ENCODE measurements at regions not wholly inside any gene's neighbourhood (a gene's known extent, or its start where the extent isn't known, plus 50 kb on each side); places are given as distances from the start of the nearest gene placed in this dataset.
"Not testable (repeated sequence)": the region's sequence is repeated elsewhere in the genome, so short reads cannot be mapped to it uniquely, and the experiment has no call there.

DNA sequence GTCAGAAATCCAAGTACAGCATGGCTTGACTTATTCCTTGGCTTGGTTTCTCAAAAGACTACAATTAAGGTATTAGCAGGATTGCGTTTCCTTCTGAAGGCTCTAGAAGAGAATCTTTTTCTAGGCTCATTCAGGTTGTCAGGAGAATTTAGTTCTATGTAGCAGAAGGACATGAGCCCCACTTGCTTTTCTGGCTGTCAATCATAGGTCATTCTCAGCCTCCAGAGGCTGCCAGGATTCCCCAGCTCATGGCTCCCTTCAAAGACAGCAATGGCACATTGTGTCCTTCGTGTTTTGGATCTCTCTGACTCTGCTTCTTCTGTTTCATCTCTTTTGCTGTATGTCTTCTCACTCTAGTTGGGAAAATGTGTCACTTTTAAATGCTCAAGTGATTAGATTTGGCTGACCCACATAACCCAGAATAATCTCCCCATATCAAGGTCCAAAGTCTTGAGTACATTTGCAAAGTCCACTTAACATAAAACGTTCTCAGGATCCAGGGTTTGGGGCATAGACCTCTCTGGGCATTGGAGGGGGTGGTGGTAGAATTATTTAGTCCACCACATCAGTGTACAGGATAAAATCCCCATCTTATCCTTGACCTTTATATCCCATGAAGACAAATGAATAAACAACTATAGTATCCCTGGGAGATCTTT is 126.7 kb upstream of the BCL9 start:
- Mint-ChIP-seq H3K36me3 (no peaks in the 10 kb centered on the region), H3K27ac (no peak overlapping the region), H3K4me1 (no peaks in the 10 kb centered on the region), H3K9me3 (no peaks in the 10 kb centered on the region), H3K4me3 (no peak overlapping the region)
- ATAC-seq (no peak), DNase-seq (ENCODE audit: low spot score in 2 of 2) (no peak)

DNA sequence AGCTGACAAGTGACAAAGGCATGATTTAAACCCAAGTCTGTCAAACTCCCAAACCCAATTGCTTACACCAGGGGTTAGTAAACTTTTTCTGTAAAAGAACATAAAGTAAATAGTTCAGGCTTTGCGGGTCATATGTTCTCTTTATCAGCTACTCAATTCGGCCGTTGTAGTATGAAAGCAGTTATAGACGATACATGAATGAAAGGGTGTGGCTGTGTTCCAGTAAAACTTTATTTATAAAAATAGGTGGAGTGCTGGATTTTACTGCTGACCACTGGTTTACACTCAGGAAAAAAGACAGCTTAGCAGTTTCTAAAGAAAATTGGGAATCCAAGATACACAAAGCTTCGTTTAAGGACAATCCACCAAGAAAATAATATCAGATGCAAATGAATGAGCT is 124.3 kb upstream of the BCL9 start:
- Mint-ChIP-seq H3K36me3 (no peaks in the 10 kb centered on the region), H3K4me1 (no peaks in the 10 kb centered on the region), H3K27ac (no peak overlapping the region), H3K9me3 (no peaks in the 10 kb centered on the region), H3K4me3 (no peak overlapping the region)
- no peak for DNase-seq (ENCODE audit: low spot score in 2 of 2)
- ATAC-seq: no peak

DNA sequence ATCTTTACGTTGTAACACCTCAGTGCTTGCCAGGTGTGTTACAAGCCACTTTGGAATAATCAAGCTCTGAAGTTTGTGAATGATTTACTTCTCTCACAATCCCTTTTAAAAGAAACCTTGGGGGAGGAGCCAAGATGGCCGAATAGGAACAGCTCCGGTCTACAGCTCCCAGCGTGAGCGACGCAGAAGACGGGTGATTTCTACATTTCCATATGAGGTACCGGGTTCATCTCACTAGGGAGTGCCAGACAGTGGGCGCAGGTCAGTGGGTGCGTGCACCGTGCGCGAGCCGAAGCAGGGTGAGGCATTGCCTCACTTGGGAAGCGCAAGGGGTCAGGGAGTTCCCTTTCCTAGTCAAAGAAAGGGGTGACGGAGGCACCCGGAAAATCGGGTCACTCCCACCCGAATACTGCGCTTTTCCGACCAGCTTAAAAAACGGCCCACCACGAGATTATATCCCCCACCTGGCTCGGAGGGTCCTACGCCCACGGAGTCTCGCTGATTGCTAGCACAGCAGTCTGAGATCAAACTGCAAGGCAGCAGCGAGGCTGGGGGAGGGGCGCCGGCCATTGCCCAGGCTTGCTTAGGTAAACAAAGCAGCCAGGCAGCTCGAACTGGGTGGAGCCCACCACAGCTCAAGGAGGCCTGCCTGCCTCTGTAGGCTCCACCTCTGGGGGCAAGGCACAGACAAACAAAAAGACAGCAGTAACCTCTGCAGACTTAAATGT is 118.0 kb upstream of the BCL9 start:
- not testable (repeated sequence) for DNase-seq (ENCODE audit: low spot score in 2 of 2); H3K4me3 Mint-ChIP-seq; H3K36me3 Mint-ChIP-seq; H3K27ac Mint-ChIP-seq; ATAC-seq; H3K4me1 Mint-ChIP-seq; H3K9me3 Mint-ChIP-seq

DNA sequence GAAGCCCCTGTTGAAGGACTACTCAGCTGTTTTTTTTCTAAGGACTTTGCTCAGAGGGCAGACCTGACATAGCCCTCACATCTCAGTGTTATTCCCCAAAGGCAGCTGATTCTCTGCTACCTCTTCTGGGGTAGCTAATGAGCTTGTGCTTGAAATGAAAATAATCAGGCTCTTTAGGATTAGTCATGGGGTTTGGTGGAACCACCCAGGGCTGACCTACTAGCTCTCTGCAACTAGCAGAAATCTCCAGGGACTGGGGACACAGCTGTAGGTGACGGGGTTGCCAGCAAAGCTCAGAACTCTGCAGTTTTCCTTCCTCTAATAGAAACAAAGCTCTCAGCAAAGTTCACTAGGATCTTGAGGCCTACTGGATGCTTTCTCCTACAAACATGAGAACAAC is 106.4 kb upstream of the BCL9 start:
- DNase-seq (ENCODE audit: low spot score in 2 of 2) (no peak), ATAC-seq (no peak)
- H3K36me3 Mint-ChIP-seq: no peaks in the 10 kb centered on the region

DNA sequence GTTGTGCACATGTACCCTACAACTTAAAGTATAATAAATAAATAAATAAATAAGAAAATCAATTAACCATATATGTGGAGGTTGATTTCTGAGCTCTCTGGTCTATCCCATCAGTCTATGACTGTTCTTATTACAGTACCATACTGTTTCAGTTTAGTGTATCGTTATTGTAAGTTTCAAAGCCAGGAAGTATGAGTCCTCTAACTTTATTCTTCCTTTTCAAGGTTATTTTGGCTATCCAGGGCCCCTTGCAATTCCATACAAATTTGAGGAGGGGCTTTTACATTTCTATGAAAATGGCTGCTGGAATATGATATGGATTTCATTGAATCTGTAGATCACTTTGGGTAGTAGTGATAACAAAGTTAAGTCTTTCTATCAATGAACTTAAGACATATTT is 96.9 kb upstream of the BCL9 start:
- no peak overlapping the region for H3K27ac Mint-ChIP-seq
- H3K36me3 Mint-ChIP-seq: no peaks in the 10 kb centered on the region
- peaks cover 11% of the 10 kb centered on the region for H3K9me3 Mint-ChIP-seq
- no peak overlapping the region for H3K4me3 Mint-ChIP-seq
- no peak for DNase-seq (ENCODE audit: low spot score in 2 of 2)
- ATAC-seq: no peak
- H3K4me1 Mint-ChIP-seq: no peaks in the 10 kb centered on the region

More for the DNA sequence above, 106.4 kb upstream of the BCL9 start:
- no peak overlapping the region for H3K27ac Mint-ChIP-seq
- no peaks in the 10 kb centered on the region for H3K9me3 Mint-ChIP-seq
- H3K4me3 Mint-ChIP-seq: no peak overlapping the region
- H3K4me1 Mint-ChIP-seq: no peaks in the 10 kb centered on the region

DNA sequence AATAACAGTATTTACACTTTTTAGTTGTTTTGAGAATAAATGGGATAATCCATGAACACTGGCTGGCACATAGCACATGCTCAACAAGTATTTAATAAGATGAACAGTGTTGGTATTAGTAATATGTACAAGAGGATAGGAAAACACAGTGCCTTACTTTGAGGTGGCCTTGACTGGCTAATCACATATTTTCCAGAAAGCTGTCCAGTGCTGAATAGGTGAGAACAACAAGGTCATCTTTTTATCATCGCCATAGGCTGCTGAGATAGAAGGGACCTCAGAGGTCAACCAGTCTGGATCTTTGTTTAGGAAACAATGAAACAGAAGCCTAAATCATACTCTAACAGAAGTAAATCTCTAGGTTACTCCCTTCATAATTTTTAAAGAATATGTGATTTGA is 89.7 kb upstream of the BCL9 start:
- H3K4me1 Mint-ChIP-seq: no peaks in the 10 kb centered on the region
- H3K4me3 Mint-ChIP-seq: no peak overlapping the region
- DNase-seq (ENCODE audit: low spot score in 2 of 2) (no peak), ATAC-seq (no peak)
- no peaks in the 10 kb centered on the region for H3K36me3 Mint-ChIP-seq
- H3K9me3 Mint-ChIP-seq: peaks cover 4% of the 10 kb centered on the region
- H3K27ac Mint-ChIP-seq: no peak overlapping the region

DNA sequence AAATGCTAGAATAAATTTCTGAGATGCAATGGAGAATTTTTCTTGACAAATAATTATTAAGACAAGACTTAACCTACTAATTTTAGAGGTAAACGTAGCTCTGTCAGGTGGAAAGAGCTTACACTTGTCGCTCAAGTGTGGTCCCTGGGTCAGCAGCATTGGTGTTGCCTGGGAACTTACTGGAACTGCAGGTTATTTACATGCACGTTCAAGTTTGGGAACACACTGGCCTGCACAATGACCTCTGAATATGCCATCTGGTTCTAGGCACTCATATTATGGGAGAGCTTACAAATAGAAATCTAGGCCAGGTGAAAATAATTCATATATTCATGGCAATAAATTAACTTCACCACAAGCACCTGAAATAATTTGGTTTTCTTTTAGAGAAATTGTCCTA is 88.5 kb upstream of the BCL9 start:
- Mint-ChIP-seq H3K36me3 (no peaks in the 10 kb centered on the region), H3K4me1 (no peaks in the 10 kb centered on the region), H3K9me3 (no peaks in the 10 kb centered on the region)

DNA sequence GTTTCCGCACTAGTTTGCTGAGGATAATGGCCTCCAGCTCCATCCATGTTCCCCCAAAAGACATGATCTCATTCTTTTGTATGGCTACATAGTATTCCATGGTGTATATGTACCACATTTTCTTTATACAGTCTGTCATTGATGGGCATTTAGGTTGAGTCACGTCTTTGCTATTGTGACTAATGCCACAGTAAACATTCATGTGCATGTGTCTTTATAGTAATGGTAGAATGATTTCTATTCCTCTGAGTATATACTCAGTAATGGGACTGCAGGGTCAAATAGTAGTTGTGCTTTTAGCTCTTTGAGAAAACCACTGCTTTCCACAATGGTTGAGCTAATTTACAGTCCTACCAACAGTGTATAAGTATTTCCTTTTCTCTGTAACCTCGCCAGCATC is 78.3 kb upstream of the BCL9 start:
- Mint-ChIP-seq H3K9me3 (peaks cover 5% of the 10 kb centered on the region), H3K4me1 (no peaks in the 10 kb centered on the region), H3K27ac (no peak overlapping the region), H3K4me3 (no peak overlapping the region), H3K36me3 (no peaks in the 10 kb centered on the region)
- no peak for ATAC-seq
- DNase-seq (ENCODE audit: low spot score in 2 of 2): no peak

More for the DNA sequence above, 88.5 kb upstream of the BCL9 start:
- H3K4me3 Mint-ChIP-seq: no peak overlapping the region
- no peak for ATAC-seq
- no peak for DNase-seq (ENCODE audit: low spot score in 2 of 2)
- no peak overlapping the region for H3K27ac Mint-ChIP-seq

DNA sequence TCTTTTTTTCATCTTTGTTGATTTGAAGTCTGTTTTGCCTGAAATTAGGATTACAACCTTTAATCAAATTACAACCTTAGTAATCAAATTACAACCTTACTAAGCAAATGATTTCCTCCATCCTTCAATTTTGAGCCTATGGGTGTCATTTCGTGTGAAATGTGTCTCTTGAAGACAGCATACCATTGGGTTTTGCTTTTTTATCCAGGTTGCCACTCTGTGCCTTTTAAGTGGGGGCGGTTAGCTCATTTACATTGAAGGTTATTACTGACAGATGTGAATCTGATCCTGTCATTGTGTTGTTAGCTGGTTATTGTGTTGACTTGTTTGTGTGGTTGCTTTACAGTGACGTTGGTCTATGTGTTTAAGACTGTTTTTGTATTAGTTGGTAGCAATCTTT is 74.8 kb upstream of the BCL9 start:
- H3K4me1 Mint-ChIP-seq: no peaks in the 10 kb centered on the region
- H3K9me3 Mint-ChIP-seq: peaks cover 5% of the 10 kb centered on the region
- H3K36me3 Mint-ChIP-seq: no peaks in the 10 kb centered on the region
- no peak overlapping the region for H3K4me3 Mint-ChIP-seq
- DNase-seq (ENCODE audit: low spot score in 2 of 2) (no peak), ATAC-seq (no peak)
- no peak overlapping the region for H3K27ac Mint-ChIP-seq

DNA sequence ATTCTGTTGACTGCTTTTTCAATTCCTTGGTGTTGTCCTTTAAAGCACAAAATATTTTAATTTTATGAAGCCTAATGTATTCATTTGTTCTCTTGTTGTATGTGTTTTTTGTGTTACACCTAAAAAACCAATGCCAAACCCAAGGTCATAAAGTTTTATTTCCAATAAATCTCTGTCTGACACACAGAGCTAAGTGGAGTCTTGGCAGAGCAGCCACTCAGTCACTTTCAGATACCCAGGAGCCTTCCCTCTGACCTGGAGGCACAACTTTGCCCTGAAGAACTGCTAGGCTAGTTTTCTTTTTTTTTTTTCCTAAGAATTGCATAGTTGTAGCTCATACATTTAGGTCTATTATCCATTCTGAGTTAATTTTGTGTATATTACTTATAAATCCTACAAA is 71.2 kb upstream of the BCL9 start:
- Mint-ChIP-seq H3K4me1 (no peaks in the 10 kb centered on the region), H3K36me3 (no peaks in the 10 kb centered on the region), H3K9me3 (peaks cover 5% of the 10 kb centered on the region), H3K27ac (no peak overlapping the region), H3K4me3 (no peak overlapping the region)
- ATAC-seq: no peak
- DNase-seq (ENCODE audit: low spot score in 2 of 2): no peak

DNA sequence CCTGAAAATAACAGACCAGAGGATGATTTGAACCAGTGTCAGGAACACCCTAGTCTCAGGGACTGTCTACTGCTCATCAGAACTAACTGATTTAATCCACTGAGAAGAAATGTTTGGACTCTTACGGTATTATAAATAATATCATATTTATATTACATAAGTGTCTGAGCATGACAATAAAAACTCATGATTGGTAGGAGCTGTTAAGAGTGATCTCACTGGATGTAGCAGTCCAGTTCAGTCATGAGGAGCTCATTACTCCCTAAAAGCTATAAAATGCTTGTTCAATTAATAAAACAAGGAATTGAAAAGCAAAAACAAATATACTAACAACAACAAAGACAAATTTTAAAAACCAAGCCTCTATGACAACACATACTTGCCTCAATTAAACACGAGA is 68.8 kb upstream of the BCL9 start:
- H3K4me1 Mint-ChIP-seq: no peaks in the 10 kb centered on the region
- DNase-seq (ENCODE audit: low spot score in 2 of 2): no peak
- H3K36me3 Mint-ChIP-seq: no peaks in the 10 kb centered on the region

DNA sequence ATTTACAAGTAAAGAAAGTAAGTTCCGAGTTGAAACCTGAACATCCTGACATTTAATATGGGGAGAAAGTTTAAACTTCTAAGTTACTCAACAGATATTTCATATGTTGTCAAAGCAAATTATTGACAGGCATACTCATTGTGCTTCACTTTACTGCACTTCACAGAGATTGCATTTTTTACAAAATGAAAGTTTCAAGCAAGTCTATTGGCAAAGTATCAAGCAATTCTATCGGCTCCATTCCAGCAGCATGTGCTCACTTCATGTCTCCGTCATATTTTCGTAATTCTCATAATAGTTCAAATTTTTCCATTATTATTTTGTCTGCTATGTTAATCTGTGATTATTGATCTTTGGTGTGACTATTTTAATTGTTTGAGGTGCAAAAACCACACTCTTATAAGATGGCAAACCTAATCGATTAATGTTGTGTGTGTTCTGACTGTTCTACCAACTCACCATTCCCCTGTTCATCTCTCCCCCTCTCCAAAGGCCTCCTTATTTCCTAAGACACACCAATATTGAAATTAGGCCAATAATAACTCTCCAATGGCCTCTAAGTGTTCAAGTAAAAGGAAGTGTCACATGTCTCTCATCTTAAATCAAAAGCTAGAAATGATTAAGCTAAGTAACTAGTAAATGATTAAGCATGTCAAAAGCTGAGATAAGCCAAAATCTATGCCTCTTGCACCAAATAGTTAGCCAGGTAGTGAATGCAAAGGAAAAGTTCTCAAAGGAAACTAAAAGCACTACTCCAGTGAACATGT is 68.2 kb upstream of the BCL9 start:
- ATAC-seq: no peak
- H3K9me3 Mint-ChIP-seq: no peaks in the 10 kb centered on the region
- no peak overlapping the region for H3K27ac Mint-ChIP-seq
- H3K36me3 Mint-ChIP-seq: no peaks in the 10 kb centered on the region
- H3K4me1 Mint-ChIP-seq: no peaks in the 10 kb centered on the region
- no peak overlapping the region for H3K4me3 Mint-ChIP-seq
- DNase-seq (ENCODE audit: low spot score in 2 of 2): no peak

More for the DNA sequence above, 68.8 kb upstream of the BCL9 start:
- Mint-ChIP-seq H3K9me3 (no peaks in the 10 kb centered on the region), H3K27ac (no peak overlapping the region), H3K4me3 (no peak overlapping the region)
- no peak for ATAC-seq

DNA sequence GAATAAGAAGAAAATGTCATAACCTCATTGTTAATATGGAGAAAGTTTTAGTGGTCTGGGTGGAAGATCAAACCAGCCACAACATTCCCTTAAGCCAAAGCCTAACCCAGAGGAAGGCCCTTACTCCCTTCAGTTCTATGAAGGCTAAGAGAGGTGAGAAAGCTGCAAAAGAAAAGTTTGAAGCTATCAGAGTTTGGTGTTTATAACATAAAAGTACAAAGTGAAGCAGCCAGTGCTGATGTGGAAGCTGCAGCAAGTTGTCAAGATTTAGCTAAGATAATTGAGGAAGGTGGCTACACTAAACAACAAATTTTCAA is 67.6 kb upstream of the BCL9 start:
- no peaks in the 10 kb centered on the region for H3K9me3 Mint-ChIP-seq
- no peak overlapping the region for H3K4me3 Mint-ChIP-seq
- DNase-seq (ENCODE audit: low spot score in 2 of 2) (no peak), ATAC-seq (no peak)
- no peaks in the 10 kb centered on the region for H3K36me3 Mint-ChIP-seq
- no peaks in the 10 kb centered on the region for H3K4me1 Mint-ChIP-seq
- H3K27ac Mint-ChIP-seq: no peak overlapping the region

DNA sequence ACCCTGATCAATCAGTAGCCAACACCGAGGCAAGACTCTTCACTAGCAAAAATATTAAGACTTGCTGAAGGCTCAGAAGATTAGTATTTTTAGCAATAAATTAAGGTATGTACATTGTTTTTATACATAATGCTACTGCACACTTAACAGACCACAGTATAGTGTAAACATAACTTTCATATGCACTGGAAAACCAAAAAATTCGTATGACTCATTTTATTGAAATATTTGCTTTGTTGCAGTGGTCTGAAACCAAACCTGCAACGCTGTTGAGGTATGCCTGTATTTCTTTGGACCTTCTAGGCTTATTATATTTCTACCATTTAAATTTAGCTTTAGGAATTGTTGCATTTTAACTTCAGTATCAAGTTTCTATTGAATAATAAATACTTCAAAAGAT is 65.8 kb upstream of the BCL9 start:
- H3K9me3 Mint-ChIP-seq: no peaks in the 10 kb centered on the region
- no peak overlapping the region for H3K4me3 Mint-ChIP-seq
- H3K36me3 Mint-ChIP-seq: no peaks in the 10 kb centered on the region
- H3K4me1 Mint-ChIP-seq: no peaks in the 10 kb centered on the region
- ATAC-seq (no peak), DNase-seq (ENCODE audit: low spot score in 2 of 2) (no peak)
- no peak overlapping the region for H3K27ac Mint-ChIP-seq

DNA sequence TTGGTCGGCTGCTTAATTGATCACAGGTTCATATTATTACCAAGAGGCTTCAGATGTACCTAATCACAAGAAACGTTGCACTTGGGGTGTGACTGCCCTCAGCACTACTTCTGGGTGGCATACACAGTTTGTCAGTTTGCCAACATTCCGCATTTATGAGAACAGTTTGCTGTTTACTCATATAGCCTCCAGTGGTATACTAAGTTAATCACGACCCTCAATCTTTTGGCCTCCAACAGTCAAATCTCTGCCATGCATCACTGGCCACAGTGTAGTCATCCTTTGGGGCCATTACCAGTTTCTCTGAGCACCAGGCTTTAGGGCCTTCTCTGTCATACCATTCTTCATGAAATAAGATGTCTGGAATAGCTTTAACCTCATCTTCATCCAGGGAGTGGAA is 62.8 kb upstream of the BCL9 start:
- no peak overlapping the region for H3K27ac Mint-ChIP-seq
- no peaks in the 10 kb centered on the region for H3K9me3 Mint-ChIP-seq
- no peaks in the 10 kb centered on the region for H3K36me3 Mint-ChIP-seq
- no peak for DNase-seq (ENCODE audit: low spot score in 2 of 2)
- H3K4me3 Mint-ChIP-seq: no peak overlapping the region
- no peak for ATAC-seq
- no peaks in the 10 kb centered on the region for H3K4me1 Mint-ChIP-seq
